HG03064 (cell line): ENCODE measurements at regions not wholly inside any gene's neighbourhood (a gene's known extent, or its start where the extent isn't known, plus 50 kb on each side); places are given as distances from the start of the nearest gene placed in this dataset.

Experiments
- ATAC-seq: cut with Tn5 transposase; IDR thresholded peaks from one replicate; pipeline ENCODE4 v1.9.1; 2021; ENCODE audit warnings: low read depth; ENCODE audit not compliant: unreplicated experiment

- ATAC-seq, result no peak
Observed at GRCh38 chr13:80577926-80578670, 237.2 kb upstream of the SPRY2 start.

DNA sequence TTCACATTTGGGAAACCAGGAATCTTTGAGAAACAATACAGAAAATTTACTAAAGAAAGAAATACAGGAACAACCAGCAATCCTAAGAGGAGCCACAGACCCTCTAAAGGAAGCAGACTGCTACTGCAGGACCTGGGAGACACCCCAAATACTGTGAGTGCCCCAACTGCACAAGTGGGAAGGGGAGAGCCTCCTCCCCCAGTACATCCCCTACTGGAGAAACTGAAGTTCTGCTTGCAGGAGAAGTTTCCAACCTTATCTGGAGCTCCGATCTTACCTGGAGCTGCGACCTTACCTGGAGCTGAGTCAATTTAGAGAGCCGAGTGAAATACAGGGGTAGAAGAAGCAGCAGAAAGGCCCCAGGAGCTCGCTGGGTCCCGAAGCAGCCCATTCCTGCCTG, 236.4 kb upstream of the SPRY2 start:
- no peak for ATAC-seq

DNA sequence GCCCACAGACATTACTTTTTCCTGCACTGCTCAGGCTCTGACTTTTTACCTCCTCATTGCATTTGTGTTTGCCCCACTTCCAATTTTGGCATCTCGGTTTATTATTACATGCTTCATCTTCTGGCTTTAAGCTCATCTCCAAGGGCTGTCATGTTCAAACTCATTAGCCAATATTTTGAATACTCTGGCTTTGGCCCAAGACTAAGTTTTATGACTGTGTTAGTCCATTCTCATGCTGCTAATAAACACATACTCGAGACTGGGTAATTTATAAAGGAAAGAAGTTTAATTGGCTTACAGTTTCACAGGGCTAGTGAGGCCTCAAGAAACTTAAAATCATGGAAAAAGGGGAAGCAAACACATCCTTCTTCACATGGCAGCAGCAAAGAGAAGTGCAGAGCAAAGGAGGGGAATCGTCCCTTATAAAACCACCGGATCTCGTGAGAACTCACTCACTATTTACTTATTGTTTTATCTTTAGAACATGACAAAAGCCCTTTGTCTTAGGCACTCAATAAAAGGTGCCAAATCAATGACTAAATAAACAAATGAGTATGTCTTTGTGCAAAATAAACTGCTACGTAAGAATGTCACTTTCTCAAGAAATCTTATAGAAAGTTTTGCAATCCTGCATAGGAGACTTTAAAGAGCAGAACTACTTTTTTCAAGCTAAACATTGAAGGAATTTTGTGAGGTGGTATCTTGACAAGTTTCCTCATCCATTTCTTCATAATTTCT, 233.4 kb upstream of the SPRY2 start:
- no peak for ATAC-seq

- ATAC-seq, result no peak
Observed at GRCh38 chr13:80572923-80573316, 232.0 kb upstream of the SPRY2 start.

- no peak for ATAC-seq
Observed at GRCh38 chr13:80572308-80572922, 231.5 kb upstream of the SPRY2 start.

GRCh38 chr13:80571346-80572307, 230.7 kb upstream of the SPRY2 start:
- no peak for ATAC-seq

DNA sequence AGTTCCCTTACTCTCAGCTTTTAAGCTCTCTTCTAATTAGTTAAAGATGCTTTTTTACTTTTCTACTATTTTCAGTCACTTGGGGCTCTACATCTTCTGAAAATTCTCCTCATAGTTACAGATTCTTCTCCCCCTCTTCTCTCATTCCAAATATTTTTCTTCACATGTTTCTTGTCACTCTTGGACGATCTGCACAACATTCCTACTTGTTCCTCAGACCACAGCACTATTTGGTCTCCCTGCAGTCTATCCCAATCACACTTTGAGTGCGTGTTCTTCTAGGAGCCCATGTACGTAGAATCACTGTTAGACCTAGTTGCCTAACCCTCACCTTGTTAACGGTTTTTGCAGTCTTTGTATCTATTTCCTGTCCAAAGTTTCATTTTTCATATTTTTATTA, 222.5 kb upstream of the SPRY2 start:
- no peak for ATAC-seq

DNA sequence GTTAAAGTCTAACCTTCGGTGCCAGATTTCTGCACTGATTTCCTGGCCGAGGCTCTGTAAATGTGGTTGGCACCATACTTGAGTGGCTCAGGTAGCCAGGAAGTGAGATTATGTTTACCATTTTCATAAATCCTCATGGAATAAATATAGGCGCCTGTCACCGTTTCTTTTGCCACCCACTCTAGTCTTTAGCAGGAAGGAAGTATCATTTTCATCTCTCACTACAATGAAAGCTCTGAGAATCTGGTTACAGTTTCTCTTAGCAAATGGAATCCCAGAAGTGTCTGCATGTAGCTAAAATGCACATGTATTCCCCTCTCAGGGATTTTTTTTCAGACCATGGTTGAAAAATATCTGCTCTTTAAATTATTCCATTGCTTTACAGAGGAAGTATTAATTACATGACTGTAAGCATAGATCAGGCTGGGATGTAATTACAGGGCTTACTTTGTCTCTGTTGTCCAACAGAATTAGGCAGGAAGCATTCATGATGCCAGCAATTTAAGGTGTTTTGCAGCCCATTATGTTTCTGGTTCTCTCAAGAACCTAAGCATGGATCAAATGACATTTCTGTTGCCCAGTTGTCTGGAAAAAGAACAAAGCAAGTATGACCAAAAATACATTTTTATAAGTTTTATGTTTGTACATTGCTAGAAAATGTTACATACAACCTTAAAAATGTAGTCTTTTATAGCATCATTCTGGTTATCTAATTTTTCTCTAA, 221.7 kb upstream of the SPRY2 start:
- ATAC-seq, result no peak

DNA sequence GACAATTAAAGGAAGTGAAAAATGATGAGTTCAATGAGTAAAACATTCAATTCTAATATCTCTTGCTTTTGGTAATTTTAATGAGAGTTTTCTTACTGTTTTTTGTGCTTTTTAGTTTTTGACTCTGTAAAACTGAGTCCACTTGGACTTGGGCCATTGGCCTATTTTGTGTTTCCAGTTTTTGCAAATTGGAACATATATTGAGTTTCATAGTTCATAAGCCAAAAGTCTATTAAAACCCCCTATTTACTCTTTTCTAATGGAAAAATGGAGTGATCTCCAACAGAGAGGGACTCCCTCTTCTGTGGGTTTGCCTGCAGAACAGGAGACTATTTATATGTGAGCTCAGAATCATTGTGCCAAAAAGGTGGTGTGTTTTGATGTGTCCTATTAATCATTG, 219.7 kb upstream of the SPRY2 start:
- ATAC-seq, result no peak

GRCh38 chr13:80559944-80560343, 219.0 kb upstream of the SPRY2 start:
- no peak for ATAC-seq

DNA sequence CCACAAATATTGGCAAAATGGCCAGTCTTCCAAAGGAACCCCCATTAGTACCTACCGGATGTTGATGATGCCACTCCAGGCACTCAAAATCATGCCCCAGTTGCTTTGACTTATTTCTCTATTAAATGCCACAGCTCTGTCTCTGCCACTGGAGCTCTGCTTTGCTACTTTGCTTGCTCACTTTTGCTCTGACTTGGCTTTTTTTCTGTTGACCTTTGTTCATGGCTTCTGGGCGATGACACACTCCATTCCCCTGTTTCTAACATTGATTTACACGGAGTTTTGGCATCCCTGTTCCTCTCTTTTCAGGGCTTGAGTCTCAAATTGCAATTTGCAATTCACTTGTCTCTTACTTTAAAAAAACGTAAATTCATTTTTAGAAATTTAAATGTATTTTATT, 217.1 kb upstream of the SPRY2 start:
- no peak for ATAC-seq

DNA sequence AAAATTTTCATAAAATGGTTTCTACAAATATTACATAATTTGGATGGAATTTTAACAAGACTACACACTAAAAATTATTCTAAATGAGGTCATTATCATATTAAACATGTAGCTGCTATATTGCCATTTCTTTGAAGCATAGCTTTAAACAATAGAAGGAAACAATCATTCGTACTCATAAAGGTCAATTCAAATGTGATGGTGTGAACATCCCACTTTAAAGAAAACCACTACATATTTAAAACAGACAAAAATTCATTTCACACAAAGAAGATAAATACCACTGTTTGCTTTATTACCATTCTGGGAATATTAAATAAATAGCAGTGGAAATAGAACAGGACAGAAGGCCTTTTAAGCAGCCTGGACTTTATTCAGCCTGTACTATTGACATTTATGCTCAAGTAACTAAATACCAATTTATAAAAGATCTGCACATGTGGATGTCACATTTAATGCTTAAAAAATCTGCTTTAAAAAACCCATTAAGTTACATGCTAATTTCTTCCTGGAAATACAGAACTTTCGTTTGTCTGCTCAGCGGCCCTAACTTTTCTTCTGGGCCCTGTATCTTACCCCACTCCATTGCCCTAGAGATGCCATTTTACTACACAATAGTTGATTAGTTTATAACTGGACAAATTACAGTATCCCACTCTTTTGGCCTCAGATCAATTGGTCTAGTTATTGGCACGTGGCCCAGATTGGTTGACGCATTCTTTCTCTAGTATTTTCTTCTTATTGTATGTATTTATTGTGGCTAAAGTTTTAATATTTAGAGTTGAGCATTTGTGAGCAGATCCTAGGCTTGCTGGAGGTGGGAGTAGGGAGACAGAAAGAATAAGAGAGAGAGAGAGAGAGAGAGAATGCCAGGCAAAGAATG, 215.1 kb upstream of the SPRY2 start:
- ATAC-seq, result no peak

- ATAC-seq, result no peak
Observed at GRCh38 chr13:80552851-80553440, 212.0 kb upstream of the SPRY2 start.

DNA sequence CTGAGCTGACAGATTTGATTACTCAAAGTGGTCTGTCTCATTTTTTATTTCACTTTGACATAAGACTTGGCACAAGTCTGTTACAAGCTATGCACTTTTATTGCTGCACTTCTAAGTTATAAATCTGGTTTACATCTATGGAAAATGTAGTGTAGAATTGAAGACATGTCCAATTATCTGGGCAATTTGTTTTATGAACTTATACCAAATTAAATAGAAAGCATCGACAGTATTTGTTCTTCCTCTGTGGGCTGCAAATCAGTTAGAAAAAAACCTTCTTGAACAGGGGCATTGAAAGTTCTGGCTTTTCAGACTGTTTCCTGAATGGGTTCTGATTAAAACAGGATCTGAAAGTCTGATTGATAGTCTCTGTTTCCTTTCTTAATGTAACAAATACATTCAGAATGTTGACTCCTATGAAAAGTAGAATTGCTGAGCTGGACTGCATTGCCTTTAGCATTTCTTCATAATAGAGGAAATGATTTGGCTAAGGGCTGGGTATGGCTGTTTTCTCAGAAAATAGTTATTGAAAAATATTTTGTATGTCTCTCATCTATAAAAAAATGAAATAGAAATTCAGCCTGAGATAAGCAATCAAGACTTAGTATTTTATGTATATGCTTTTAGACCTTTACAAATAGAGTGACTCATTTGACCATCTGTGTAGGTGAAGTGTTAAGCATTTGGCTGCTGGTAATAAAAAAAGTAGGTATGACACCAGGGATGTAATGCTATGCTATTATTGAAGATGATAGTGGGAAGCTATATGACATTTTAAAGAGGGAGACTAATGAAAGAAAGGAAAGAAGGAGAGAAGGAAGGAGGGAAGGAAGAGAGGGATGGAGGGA, 210.9 kb upstream of the SPRY2 start:
- ATAC-seq, result no peak

GRCh38 chr13:80550971-80551441, 210.1 kb upstream of the SPRY2 start:
- ATAC-seq, result no peak

DNA sequence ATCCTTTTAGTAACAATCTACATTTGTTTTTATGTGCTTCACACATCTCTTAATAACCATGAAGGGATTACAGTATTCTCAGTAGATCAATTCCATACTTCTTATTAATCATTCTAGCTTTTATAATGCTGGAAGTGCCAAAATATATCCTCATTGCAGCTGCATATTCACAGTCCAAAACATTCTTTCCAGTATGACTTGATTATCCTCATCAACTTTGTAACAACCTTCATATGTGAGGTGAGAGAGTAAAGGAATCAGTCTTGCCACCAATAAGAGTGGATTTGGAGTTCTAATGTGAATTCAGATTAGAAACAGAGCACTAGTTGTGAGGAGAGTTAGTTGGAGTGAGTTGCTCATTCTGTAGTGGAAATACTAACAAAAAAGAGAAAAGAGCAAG, 208.0 kb upstream of the SPRY2 start:
- ATAC-seq, result no peak
